H1 (cell line): ENCODE measurements at regions not wholly inside any gene's neighbourhood (a gene's known extent, or its start where the extent isn't known, plus 50 kb on each side); places are given as distances from the start of the nearest gene placed in this dataset.

Experiments used
- CTCF ChIA-PET: fragments of 300-600 bp; sonication (Branson Sonifier 250); formaldehyde crosslinking; loops from one replicate; lab custom pipeline; 2021; ENCODE audit not compliant: partially characterized antibody; lab: Charles Lee
- POLR2A ChIA-PET: fragments of 300-600 bp; sonication (Branson Sonifier 250); formaldehyde crosslinking; loops from one replicate; lab custom pipeline; 2021; ENCODE audit warnings: inconsistent platforms; ENCODE audit not compliant: partially characterized antibody; lab: Charles Lee
- DNase-seq, 2 experiments: peaks; one replicate each; pipeline versions ENCODE4 v3.0.0 to v3.0.0-alpha.2; 2010 to 2022; ENCODE audit warnings: low spot score in 2 of 2, low read depth in 1 of 2, mixed read lengths in 1 of 2
- FAIRE-seq: peaks from 2 replicates; lab custom pipeline; 2011; peaks lifted over from hg19 to GRCh38; lab: Jason Lieb, UNC
- H2AFZ ChIP-seq: 2 replicates; pipeline ENCODE4 v1.8.1; 2012; ENCODE audit warnings: low read length, inconsistent platforms
- H2AK5ac ChIP-seq: 2 replicates; pipeline ENCODE4 v1.6.1; 2013; ENCODE audit warnings: low read depth, low read length
- H2BK120ac ChIP-seq: replicated peaks from 2 replicates; pipeline ENCODE3; 2013; ENCODE audit warnings: low read depth, low read length, inconsistent platforms
- H2BK12ac ChIP-seq: 2 replicates; pipeline ENCODE4 v1.6.1; 2013; ENCODE audit warnings: low read depth, low read length
- H2BK15ac ChIP-seq: 2 replicates; pipeline ENCODE4 v1.6.1; 2013; ENCODE audit warnings: low read length
- H2BK20ac ChIP-seq: 2 replicates; pipeline ENCODE4 v1.6.1; 2013; ENCODE audit warnings: low read length
- H2BK5ac ChIP-seq: 2 replicates; pipeline ENCODE4 v1.6.1; 2013; ENCODE audit warnings: low read depth, low read length
- H3K14ac ChIP-seq: 2 replicates; pipeline ENCODE4 v1.6.1; 2013; ENCODE audit warnings: inconsistent platforms; ENCODE audit not compliant: insufficient read length
- H3K18ac ChIP-seq: 2 replicates; pipeline ENCODE4 v1.6.1; 2013; ENCODE audit warnings: low read length; ENCODE audit errors: extremely low read depth
- H3K23ac ChIP-seq: 2 replicates; pipeline ENCODE4 v1.6.1; 2013; ENCODE audit warnings: inconsistent platforms; ENCODE audit not compliant: insufficient read length
- H3K23me2 ChIP-seq: 2 replicates; pipeline ENCODE4 v1.6.1; 2013; ENCODE audit warnings: low read depth, low read length
- H3K27ac ChIP-seq: 2 replicates; pipeline ENCODE4 v1.6.1; 2011; ENCODE audit warnings: low read depth, low read length, inconsistent platforms
- H3K27me3 ChIP-seq, 4 experiments: replicated peaks in 1 of 4; 1 replicate in 1 of 4; 2 replicates in 3 of 4; pipeline versions ENCODE4 v1.6.1 to v1.8.1; 2011 to 2013; ENCODE audit warnings: low read length in 3 of 4, mild to moderate bottlenecking in 3 of 4, inconsistent platforms in 2 of 4, mixed read lengths in 2 of 4, moderate library complexity in 1 of 4; ENCODE audit not compliant: control insufficient read depth in 3 of 4, insufficient read depth in 3 of 4; ENCODE audit errors: extremely low read depth in 1 of 4
- H3K36me3 ChIP-seq, 4 experiments: 2 replicates each; pipeline versions ENCODE4 v1.6.1 to v1.8.1; 2011 to 2013; ENCODE audit warnings: mild to moderate bottlenecking in 4 of 4, low read length in 3 of 4, moderate library complexity in 2 of 4, control low read depth in 1 of 4, inconsistent platforms in 1 of 4; ENCODE audit not compliant: insufficient read depth in 4 of 4, control insufficient read depth in 2 of 4
- H3K4ac ChIP-seq: replicated peaks from 2 replicates; pipeline ENCODE3; 2013; ENCODE audit warnings: low read length, low read depth, mixed read lengths, inconsistent platforms; ENCODE audit not compliant: insufficient read length
- H3K4me1 ChIP-seq, 4 experiments: replicated peaks in 1 of 4; 1 replicate in 1 of 4; 2 replicates in 3 of 4; pipeline versions ENCODE4 v1.6.1 to v1.8.1; 2011 to 2013; ENCODE audit warnings: low read length in 3 of 4, inconsistent platforms in 2 of 4, mixed read lengths in 1 of 4; ENCODE audit not compliant: insufficient read depth in 4 of 4, control insufficient read depth in 3 of 4
- H3K4me2 ChIP-seq, 2 experiments: 2 replicates each; pipeline versions ENCODE4 v1.6.1 to v1.8.1; 2011 to 2013; ENCODE audit warnings: low read depth in 2 of 2, low read length in 2 of 2, control low read depth in 1 of 2, inconsistent platforms in 1 of 2, mild to moderate bottlenecking in 1 of 2; ENCODE audit not compliant: insufficient read depth in 1 of 2
- H3K4me3 ChIP-seq, 4 experiments: fragments of 200-600, 300-600 bp in 1 of 4; sonication (generic), shearing (Covaris generic), sonication (Bioruptor Twin) in 1 of 4; 2 replicates each; pipeline versions ENCODE4 v1.5.1 to v1.8.1; 2011 to 2016; ENCODE audit warnings: low read length in 4 of 4, low read depth in 3 of 4, control low read depth in 2 of 4, inconsistent platforms in 2 of 4, mild to moderate bottlenecking in 2 of 4, mixed read lengths in 1 of 4, moderate library complexity in 1 of 4; ENCODE audit not compliant: insufficient read depth in 2 of 4; ENCODE audit errors: extremely low read depth in 1 of 4
- H3K56ac ChIP-seq: replicated peaks from 2 replicates; pipeline ENCODE3; 2013; ENCODE audit warnings: low read depth, mild to moderate bottlenecking, mixed read lengths, low read length, inconsistent platforms; ENCODE audit not compliant: insufficient read length
- H3K79me1 ChIP-seq: 2 replicates; pipeline ENCODE4 v1.6.1; 2013; ENCODE audit warnings: low read depth, low read length, control low read depth
- H3K79me2 ChIP-seq, 2 experiments: 2 replicates each; pipeline versions ENCODE4 v1.6.1 to v1.8.1; 2012 to 2013; ENCODE audit warnings: low read length in 2 of 2, mild to moderate bottlenecking in 2 of 2, inconsistent platforms in 1 of 2; ENCODE audit not compliant: insufficient read depth in 2 of 2, control insufficient read depth in 1 of 2
- H3K9ac ChIP-seq, 4 experiments: replicated peaks in 1 of 4; 1 replicate in 1 of 4; 2 replicates in 3 of 4; pipeline versions ENCODE4 v1.6.1 to v1.8.1; 2011 to 2013; ENCODE audit warnings: low read depth in 3 of 4, low read length in 3 of 4, control low read depth in 2 of 4, mild to moderate bottlenecking in 2 of 4, moderate library complexity in 2 of 4, inconsistent platforms in 1 of 4; ENCODE audit errors: extremely low read depth in 1 of 4
- H3K9me3 ChIP-seq, 2 experiments: 2 replicates each; pipeline versions ENCODE4 v1.6.1 to v1.8.1; 2012 to 2013; ENCODE audit warnings: mild to moderate bottlenecking in 2 of 2, moderate library complexity in 2 of 2, control low read depth in 1 of 2, inconsistent platforms in 1 of 2, low read depth in 1 of 2, low read length in 1 of 2, mixed read lengths in 1 of 2; ENCODE audit not compliant: insufficient read depth in 2 of 2
- H4K20me1 ChIP-seq, 2 experiments: replicated peaks in 1 of 2; 2 replicates each; pipeline versions ENCODE3 to v1.8.1; 2011 to 2013; ENCODE audit warnings: inconsistent platforms in 2 of 2, low read length in 2 of 2, mild to moderate bottlenecking in 1 of 2; ENCODE audit not compliant: insufficient read depth in 2 of 2, control insufficient read depth in 1 of 2
- H4K5ac ChIP-seq: 2 replicates; pipeline ENCODE4 v1.6.1; 2013; ENCODE audit warnings: low read length, low read depth, mixed read lengths, inconsistent platforms; ENCODE audit not compliant: insufficient read length
- H4K8ac ChIP-seq: 2 replicates; pipeline ENCODE4 v1.8.0; 2013; ENCODE audit warnings: mild to moderate bottlenecking, moderate library complexity, low read length, inconsistent platforms; ENCODE audit not compliant: insufficient read depth; ENCODE audit errors: extremely low read depth
- H4K91ac ChIP-seq: replicated peaks from 2 replicates; pipeline ENCODE3; 2013; ENCODE audit warnings: low read length, mixed read lengths, inconsistent platforms; ENCODE audit not compliant: insufficient read length
- ASH2L ChIP-seq: fragments of 200-600, 300-600 bp; sonication (generic); IDR thresholded peaks from one replicate; pipeline ENCODE4 v1.7.1; 2017; ENCODE audit warnings: low read length
- BCL11A ChIP-seq, 2 experiments: IDR thresholded peaks; one replicate each; pipeline ENCODE4 v1.6.1; 2011; ENCODE audit warnings: low read depth in 2 of 2, low read length in 2 of 2, mild to moderate bottlenecking in 2 of 2
- CEBPB ChIP-seq: IDR thresholded peaks from 2 replicates; pipeline ENCODE4 v1.6.1; 2012; ENCODE audit warnings: low read depth, low read length
- CREB1 ChIP-seq: IDR thresholded peaks from 2 replicates; pipeline ENCODE4 v1.6.1; 2012; ENCODE audit warnings: inconsistent platforms
- JUND ChIP-seq: IDR thresholded peaks from 2 replicates; pipeline ENCODE4 v1.6.1; 2011; ENCODE audit warnings: mild to moderate bottlenecking, improper control_type of control experiment, low read length
- RAD21 ChIP-seq, 2 experiments: IDR thresholded peaks in 1 of 2; conservative IDR thresholded peaks in 1 of 2; 2 replicates each; pipeline ENCODE4 v1.6.1; 2011; ENCODE audit warnings: low read depth in 2 of 2, low read length in 2 of 2, improper control_type of control experiment in 1 of 2, inconsistent platforms in 1 of 2, mild to moderate bottlenecking in 1 of 2, moderate library complexity in 1 of 2
- SP4 ChIP-seq: IDR thresholded peaks from 2 replicates; pipeline ENCODE4 v1.6.1; 2012; ENCODE audit warnings: low read length, inconsistent platforms
- USF2 ChIP-seq: IDR thresholded peaks from 2 replicates; pipeline ENCODE4 v1.6.1; 2011; ENCODE audit warnings: low read length, improper control_type of control experiment
- YY1 ChIP-seq: IDR thresholded peaks from 2 replicates; pipeline ENCODE4 v1.6.1; 2011; ENCODE audit warnings: low read depth, mild to moderate bottlenecking, low read length

- Histone ChIP-seq H3K4me2 (no peak overlapping the region), H4K8ac (no peak overlapping the region), H3K27ac (no peak overlapping the region), H3K4me3 (no peak overlapping the region), H3K4me1 (no peaks in the 10 kb centered on the region), H4K5ac (no peak overlapping the region), H3K9me3 (no peaks in the 10 kb centered on the region), H4K20me1 (no peaks in the 10 kb centered on the region), H3K56ac (no peak overlapping the region), H3K27me3 (no peaks in the 10 kb centered on the region), H4K91ac (no peak overlapping the region), H3K79me1 (no peaks in the 10 kb centered on the region), H2BK120ac (no peak overlapping the region), H3K23me2 (no peaks in the 10 kb centered on the region), H3K4ac (no peak overlapping the region), H3K36me3 (no peaks in the 10 kb centered on the region), H3K14ac (no peak overlapping the region), H3K79me2 (no peaks in the 10 kb centered on the region), H3K9ac (no peak overlapping the region), H2AK5ac (no peak overlapping the region), H2BK20ac (no peak overlapping the region), H2BK12ac (no peak overlapping the region), H3K18ac (no peak overlapping the region), H2BK5ac (no peak overlapping the region), H2AFZ (no peak overlapping the region), H3K23ac (no peak overlapping the region), H2BK15ac (no peak overlapping the region)
- FAIRE-seq (no peak), DNase-seq (no peak)
- CTCF ChIA-PET = interaction anchor here (0.7 to 1.5 kb wide), 4 partner anchors 10 to 76 kb away, joined by 3 to 8 read pairs (median 4); no protein-coding TSS in a partner anchor
- TF ChIP-seq CREB1 (no peak), ASH2L (no peak), CEBPB (no peak), YY1 (no peak), SP4 (no peak), USF2 (no peak), JUND (no peak), BCL11A (IDR thresholded peaks at IDR 0.05; ENCODE audit: low read depth in 2 of 2, low read length in 2 of 2) (no peak), RAD21 (IDR thresholded peaks at IDR 0.05 in 1 of 2, conservative IDR thresholded peaks at IDR 0.05 in 1 of 2; ENCODE audit: low read depth in 2 of 2, low read length in 2 of 2) (no peak)
- POLR2A ChIA-PET = interaction anchor here (0.7 kb wide), 1 partner anchor 287 kb away, joined by 3 read pairs; no protein-coding TSS in a partner anchor
These were observed 82.4 kb upstream of the STT3B start for GRCh38 chr3:31450345-31450744.
